Keratinocyte (primary cell): ENCODE measurements at regions not wholly inside any gene's neighbourhood (a gene's known extent, or its start where the extent isn't known, plus 50 kb on each side); places are given as distances from the start of the nearest gene placed in this dataset.

Experiments
- DNase-seq: peaks from one replicate; pipeline ENCODE4 v3.0.0-alpha.2; 2011; ENCODE audit warnings: low read depth, missing footprints, low spot score
- FAIRE-seq: peaks from 2 replicates; lab custom pipeline; 2011; peaks lifted over from hg19 to GRCh38; lab: Jason Lieb, UNC
- H2AFZ ChIP-seq: 2 replicates; pipeline ENCODE4 v1.6.0; 2012; ENCODE audit warnings: low read length, control low read depth, inconsistent platforms; ENCODE audit not compliant: control insufficient read depth
- H3K27ac ChIP-seq: 2 replicates; pipeline ENCODE4 v1.5.1; 2011; ENCODE audit warnings: low read length; ENCODE audit not compliant: control insufficient read depth, insufficient read depth
- H3K27me3 ChIP-seq: 3 replicates; pipeline ENCODE4 v1.6.0; 2011; ENCODE audit warnings: low read length; ENCODE audit not compliant: control insufficient read depth, insufficient read depth; ENCODE audit errors: extremely low read depth
- H3K36me3 ChIP-seq, 2 experiments: 2 replicates in 1 of 2; 3 replicates in 1 of 2; pipeline ENCODE4 v1.5.1; 2011; ENCODE audit warnings: low read length in 2 of 2, mild to moderate bottlenecking in 1 of 2; ENCODE audit not compliant: control insufficient read depth in 2 of 2, insufficient read depth in 2 of 2; ENCODE audit errors: extremely low read depth in 1 of 2
- H3K4me1 ChIP-seq: 3 replicates; pipeline ENCODE4 v1.5.1; 2011; ENCODE audit warnings: low read length; ENCODE audit not compliant: control insufficient read depth, insufficient read depth; ENCODE audit errors: extremely low read depth
- H3K4me2 ChIP-seq: 3 replicates; pipeline ENCODE4 v1.6.0; 2011; ENCODE audit warnings: low read depth, low read length; ENCODE audit not compliant: control insufficient read depth, insufficient read depth; ENCODE audit errors: extremely low read depth
- H3K4me3 ChIP-seq, 3 experiments: fragments of 200-600 bp in 1 of 3; sonication (generic) in 1 of 3; 2 replicates in 2 of 3; 3 replicates in 1 of 3; pipeline ENCODE4 v1.5.1; 2011 to 2016; ENCODE audit warnings: low read length in 3 of 3, mild to moderate bottlenecking in 3 of 3, control low read depth in 2 of 3, inconsistent platforms in 1 of 3, low read depth in 1 of 3, mixed read lengths in 1 of 3, mixed run types in 1 of 3, moderate library complexity in 1 of 3; ENCODE audit not compliant: control insufficient read depth in 2 of 3, insufficient read depth in 2 of 3; ENCODE audit errors: extremely low read depth in 1 of 3
- H3K79me2 ChIP-seq: 2 replicates; pipeline ENCODE4 v1.6.0; 2012; ENCODE audit warnings: low read length; ENCODE audit not compliant: control insufficient read depth, insufficient read depth
- H3K9ac ChIP-seq: 3 replicates; pipeline ENCODE4 v1.6.0; 2011; ENCODE audit warnings: low read length; ENCODE audit not compliant: control insufficient read depth, insufficient read depth; ENCODE audit errors: extremely low read depth
- H3K9me1 ChIP-seq: 3 replicates; pipeline ENCODE4 v1.6.0; 2011; ENCODE audit warnings: low read length; ENCODE audit not compliant: control insufficient read depth, insufficient read depth; ENCODE audit errors: extremely low read depth
- H3K9me3 ChIP-seq: 2 replicates; pipeline ENCODE4 v1.5.1; 2012; ENCODE audit warnings: low read depth, low read length; ENCODE audit not compliant: control insufficient read depth
- H4K20me1 ChIP-seq: 3 replicates; pipeline ENCODE4 v1.6.0; 2011; ENCODE audit warnings: low read length; ENCODE audit not compliant: control insufficient read depth, insufficient read depth; ENCODE audit errors: extremely low read depth
- EZH2 ChIP-seq: IDR thresholded peaks from one replicate; pipeline ENCODE4 v1.6.1; 2012; ENCODE audit warnings: inconsistent platforms, mild to moderate bottlenecking, low read length, moderate library complexity
- dilution Hi-C: fragments of 300-500 bp; cut with MboI; formaldehyde crosslinking; loops from one replicate; pipeline ENCODE4 v1.7.0; 2020; ENCODE audit warnings: low sequenced_read_pairs; ENCODE audit not compliant: extremely low pct_ligation_motif_present
- TF ChIP-seq, protein P1 (sequence below), 3 experiments: IDR thresholded peaks in 1 of 3; conservative IDR thresholded peaks in 1 of 3; optimal IDR thresholded peaks in 1 of 3; 2 replicates in 2 of 3; 3 replicates in 1 of 3; pipeline versions ENCODE3 to v1.5.1; 2011; ENCODE audit warnings: low read length in 3 of 3, mild to moderate bottlenecking in 3 of 3, moderate library complexity in 2 of 3, control low read depth in 1 of 3, inconsistent platforms in 1 of 3; ENCODE audit not compliant: insufficient read depth in 2 of 3; ENCODE audit errors: extremely low read depth in 1 of 3

DNA sequence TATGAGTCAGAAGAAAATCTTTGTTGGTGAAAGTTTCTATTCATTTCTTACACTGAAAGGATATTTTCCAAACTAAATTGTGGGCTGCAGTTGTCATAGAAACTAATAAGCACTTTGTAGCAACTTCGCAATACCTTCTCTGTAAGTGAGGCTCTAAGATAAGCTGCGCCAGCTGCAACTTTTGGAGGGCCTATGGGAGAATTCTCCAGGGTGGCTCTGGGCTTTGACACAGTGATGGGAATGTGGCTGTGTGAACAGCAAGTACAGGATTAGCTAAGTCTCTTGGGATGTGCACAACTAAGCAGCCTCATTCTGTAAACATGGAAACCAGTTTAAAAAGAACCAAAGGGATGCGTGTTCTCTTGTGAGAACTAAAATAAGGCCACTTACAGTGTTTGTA lies 124.6 kb upstream of the SGO1 start:
- no peaks in the 10 kb centered on the region for H3K4me1 ChIP-seq
- FAIRE-seq (no peak), DNase-seq (no peak)
- no peaks in the 10 kb centered on the region for H4K20me1 ChIP-seq
- H2AFZ ChIP-seq, result no peak overlapping the region
- no peak overlapping the region for H3K4me3 ChIP-seq
- H3K9me3 ChIP-seq, result no peaks in the 10 kb centered on the region
- dilution Hi-C loops, result no loop called here
- H3K27me3 ChIP-seq, result no peaks in the 10 kb centered on the region
- H3K36me3 ChIP-seq, result no peaks in the 10 kb centered on the region
- no peak overlapping the region for H3K4me2 ChIP-seq
- H3K9ac ChIP-seq, result no peak overlapping the region
- H3K79me2 ChIP-seq, result no peaks in the 10 kb centered on the region
- H3K27ac ChIP-seq, result no peak overlapping the region
- TF ChIP-seq EZH2, result no peak
- TF ChIP-seq, protein P1, sequence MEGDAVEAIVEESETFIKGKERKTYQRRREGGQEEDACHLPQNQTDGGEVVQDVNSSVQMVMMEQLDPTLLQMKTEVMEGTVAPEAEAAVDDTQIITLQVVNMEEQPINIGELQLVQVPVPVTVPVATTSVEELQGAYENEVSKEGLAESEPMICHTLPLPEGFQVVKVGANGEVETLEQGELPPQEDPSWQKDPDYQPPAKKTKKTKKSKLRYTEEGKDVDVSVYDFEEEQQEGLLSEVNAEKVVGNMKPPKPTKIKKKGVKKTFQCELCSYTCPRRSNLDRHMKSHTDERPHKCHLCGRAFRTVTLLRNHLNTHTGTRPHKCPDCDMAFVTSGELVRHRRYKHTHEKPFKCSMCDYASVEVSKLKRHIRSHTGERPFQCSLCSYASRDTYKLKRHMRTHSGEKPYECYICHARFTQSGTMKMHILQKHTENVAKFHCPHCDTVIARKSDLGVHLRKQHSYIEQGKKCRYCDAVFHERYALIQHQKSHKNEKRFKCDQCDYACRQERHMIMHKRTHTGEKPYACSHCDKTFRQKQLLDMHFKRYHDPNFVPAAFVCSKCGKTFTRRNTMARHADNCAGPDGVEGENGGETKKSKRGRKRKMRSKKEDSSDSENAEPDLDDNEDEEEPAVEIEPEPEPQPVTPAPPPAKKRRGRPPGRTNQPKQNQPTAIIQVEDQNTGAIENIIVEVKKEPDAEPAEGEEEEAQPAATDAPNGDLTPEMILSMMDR (optimal IDR thresholded peaks at IDR 0.05 in 1 of 3, IDR thresholded peaks at IDR 0.05 in 1 of 3, conservative IDR thresholded peaks at IDR 0.05 in 1 of 3; ENCODE audit: extremely low read depth in 1 of 3, insufficient read depth in 2 of 3, low read length in 3 of 3), result no peak
- no peaks in the 10 kb centered on the region for H3K9me1 ChIP-seq

- dilution Hi-C loops, result no loop called here
- H3K27me3 ChIP-seq, result no peaks in the 10 kb centered on the region
- no peak for FAIRE-seq
Measured at GRCh38 chr3:20307383-20307782, 121.4 kb upstream of the SGO1 start.

More at GRCh38 chr3:20307383-20307782, 121.4 kb upstream of the SGO1 start:
- no peak overlapping the region for H2AFZ ChIP-seq
- no peak overlapping the region for H3K9ac ChIP-seq
- H3K4me2 ChIP-seq, result no peak overlapping the region
- no peak overlapping the region for H3K4me3 ChIP-seq
- DNase-seq, result no peak
- no peaks in the 10 kb centered on the region for H3K36me3 ChIP-seq
- no peaks in the 10 kb centered on the region for H3K9me1 ChIP-seq
- no peaks in the 10 kb centered on the region for H3K79me2 ChIP-seq
- H4K20me1 ChIP-seq, result no peaks in the 10 kb centered on the region
- TF ChIP-seq, protein P1 (optimal IDR thresholded peaks at IDR 0.05 in 1 of 3, IDR thresholded peaks at IDR 0.05 in 1 of 3, conservative IDR thresholded peaks at IDR 0.05 in 1 of 3; ENCODE audit: extremely low read depth in 1 of 3, insufficient read depth in 2 of 3, low read length in 3 of 3), result no peak
- TF ChIP-seq EZH2, result no peak
- H3K27ac ChIP-seq, result no peak overlapping the region
- no peaks in the 10 kb centered on the region for H3K9me3 ChIP-seq
- no peaks in the 10 kb centered on the region for H3K4me1 ChIP-seq
